ENCODE measurements at regions not wholly inside any gene's neighbourhood (a gene's known extent, or its start where the extent isn't known, plus 50 kb on each side); places are given as distances from the start of the nearest gene placed in this dataset.
"Not testable (repeated sequence)": the region's sequence is repeated elsewhere in the genome, so short reads cannot be mapped to it uniquely, and the experiment has no call there.

GRCh38 chr1:9465640-9466039 lies 73.6 kb upstream of the SLC25A33 start:
- no peak for DNase-seq (ENCODE audit: low read depth in 2 of 2, low spot score in 1 of 2)

GRCh38 chr1:9466780-9467758 lies 72.2 kb upstream of the SLC25A33 start:
- no peak for DNase-seq (ENCODE audit: low read depth in 2 of 2, low spot score in 1 of 2)

- DNase-seq (ENCODE audit: low read depth in 2 of 2, low spot score in 1 of 2), result not testable (repeated sequence)
These were observed 69.4 kb upstream of the SLC25A33 start for GRCh38 chr1:9469882-9470281.

GRCh38 chr1:9471679-9472078 lies 67.6 kb upstream of the SLC25A33 start:
- DNase-seq (ENCODE audit: low read depth in 2 of 2, low spot score in 1 of 2), result no peak

- no peak for DNase-seq (ENCODE audit: low read depth in 2 of 2, low spot score in 1 of 2)
These were observed 66.8 kb upstream of the SLC25A33 start for GRCh38 chr1:9472386-9473031.

GRCh38 chr1:9473032-9473807 lies 66.0 kb upstream of the SLC25A33 start:
- no peak for DNase-seq (ENCODE audit: low read depth in 2 of 2, low spot score in 1 of 2)

- DNase-seq (ENCODE audit: low read depth in 2 of 2, low spot score in 1 of 2), result no peak
These were observed 64.1 kb upstream of the SLC25A33 start for GRCh38 chr1:9475061-9475627.

GRCh38 chr1:9476790-9477463 lies 62.3 kb upstream of the SLC25A33 start:
- no peak for DNase-seq (ENCODE audit: low read depth in 2 of 2, low spot score in 1 of 2)

GRCh38 chr1:9477535-9477934 lies 61.7 kb upstream of the SLC25A33 start:
- DNase-seq (ENCODE audit: low read depth in 2 of 2, low spot score in 1 of 2), result no peak

GRCh38 chr1:9478021-9478420 lies 61.2 kb upstream of the SLC25A33 start:
- no peak for DNase-seq (ENCODE audit: low read depth in 2 of 2, low spot score in 1 of 2)

GRCh38 chr1:9481048-9481447 lies 58.2 kb upstream of the SLC25A33 start:
- no peak for DNase-seq (ENCODE audit: low read depth in 2 of 2, low spot score in 1 of 2)

GRCh38 chr1:9482403-9482802 lies 56.9 kb upstream of the SLC25A33 start:
- no peak for DNase-seq (ENCODE audit: low read depth in 2 of 2, low spot score in 1 of 2)

GRCh38 chr1:9482816-9483572 lies 56.3 kb upstream of the SLC25A33 start:
- DNase-seq (ENCODE audit: low read depth in 2 of 2, low spot score in 1 of 2), result no peak

- no peak for DNase-seq (ENCODE audit: low read depth in 2 of 2, low spot score in 1 of 2)
These were observed 52.7 kb upstream of the SLC25A33 start for GRCh38 chr1:9486466-9487140.
